ENCODE measurements at regions not wholly inside any gene's neighbourhood (a gene's known extent, or its start where the extent isn't known, plus 50 kb on each side); places are given as distances from the start of the nearest gene placed in this dataset.
A peak's percentile ranks its signal among the peaks of the same experiment; 100 is the strongest.

- DNase-seq (no peak), ATAC-seq (no peak)
- Histone ChIP-seq H3K9me3 (no peaks in the 10 kb centered on the region), H3K27me3 (peaks cover 0 to 13% of the 10 kb centered on the region in 2 donors), H3K4me3 (no peak overlapping the region), H3K36me3 (no peaks in the 10 kb centered on the region), H3K27ac (no peak overlapping the region), H3K4me1 (no peaks in the 10 kb centered on the region)
- TF ChIP-seq CTCF (IDR thresholded peaks at IDR 0.05) = no peak
- intact Hi-C loops (cut with DNase I) = no loop called here
Measured at GRCh38 chr13:111881700-111882099, 185.2 kb upstream of the SOX1 start.

- intact Hi-C loops (cut with DNase I) = no loop called here
- Histone ChIP-seq H3K9me3 (no peaks in the 10 kb centered on the region), H3K4me1 (no peaks in the 10 kb centered on the region), H3K36me3 (no peaks in the 10 kb centered on the region), H3K4me3 (no peak overlapping the region), H3K27ac (no peak overlapping the region), H3K27me3 (peaks cover 0 to 13% of the 10 kb centered on the region in 2 donors)
- DNase-seq (no peak), ATAC-seq (no peak)
- no peak for TF ChIP-seq CTCF (IDR thresholded peaks at IDR 0.05)
Measured at GRCh38 chr13:111882351-111882750, 184.6 kb upstream of the SOX1 start.

- Histone ChIP-seq H3K9me3 (no peaks in the 10 kb centered on the region), H3K27me3 (peaks cover 0 to 8% of the 10 kb centered on the region in 2 donors), H3K27ac (no peak overlapping the region), H3K4me1 (no peaks in the 10 kb centered on the region), H3K36me3 (no peaks in the 10 kb centered on the region), H3K4me3 (no peak overlapping the region)
- no peak for DNase-seq
- intact Hi-C loops (cut with DNase I) = no loop called here
- TF ChIP-seq CTCF (IDR thresholded peaks at IDR 0.05) = no peak
- no peak for ATAC-seq
Measured at GRCh38 chr13:111883571-111884343, 183.2 kb upstream of the SOX1 start.

- H3K4me3 ChIP-seq = no peak overlapping the region
- no peak for TF ChIP-seq CTCF (IDR thresholded peaks at IDR 0.05)
- intact Hi-C loops (cut with DNase I) = no loop called here
- H3K4me1 ChIP-seq = no peaks in the 10 kb centered on the region
- DNase-seq (no peak), ATAC-seq (no peak)
- H3K27me3 ChIP-seq = peaks cover under 1 to 16% of the 10 kb centered on the region in 2 donors
- H3K36me3 ChIP-seq = no peaks in the 10 kb centered on the region
- H3K27ac ChIP-seq = no peak overlapping the region
- H3K9me3 ChIP-seq = no peaks in the 10 kb centered on the region
Measured at GRCh38 chr13:111886217-111886945, 180.6 kb upstream of the SOX1 start.

GRCh38 chr13:111893071-111893606 lies 173.8 kb upstream of the SOX1 start:
- intact Hi-C loops (cut with DNase I) = no loop called here

More at GRCh38 chr13:111893071-111893606, 173.8 kb upstream of the SOX1 start:
- Histone ChIP-seq H3K36me3 (no peaks in the 10 kb centered on the region), H3K4me3 (no peak overlapping the region), H3K4me1 (no peaks in the 10 kb centered on the region), H3K27me3 (peaks cover 25 to 81% of the 10 kb centered on the region in 2 donors), H3K9me3 (no peaks in the 10 kb centered on the region), H3K27ac (no peak overlapping the region)
- DNase-seq = peak in 2 of 4 donors; percentile 65 to 77
- ATAC-seq = no peak
- no peak for TF ChIP-seq CTCF (IDR thresholded peaks at IDR 0.05)
